Type B pancreatic cell (in vitro differentiated cells): ENCODE measurements at regions not wholly inside any gene's neighbourhood (a gene's known extent, or its start where the extent isn't known, plus 50 kb on each side); places are given as distances from the start of the nearest gene placed in this dataset.
A peak's percentile ranks its signal among the peaks of the same experiment; 100 is the strongest.

Experiments used
- DNase-seq: peaks from one replicate; pipeline ENCODE4 v3.0.0; 2021; ENCODE audit warnings: mixed read lengths; ENCODE audit not compliant: unreplicated experiment; ENCODE audit errors: extremely low spot score
- H3K27ac Mint-ChIP-seq: 2 replicates; pipeline ENCODE4 v1.8.0; 2021; ENCODE audit warnings: mild to moderate bottlenecking, mixed read lengths
- H3K27me3 Mint-ChIP-seq: 2 replicates; pipeline ENCODE4 v1.8.0; 2021; ENCODE audit warnings: mixed read lengths
- H3K36me3 Mint-ChIP-seq: 2 replicates; pipeline ENCODE4 v1.8.0; 2021; ENCODE audit warnings: mixed read lengths
- H3K4me1 Mint-ChIP-seq: one replicate; pipeline ENCODE4 v1.8.0; 2021; ENCODE audit warnings: mixed read lengths; ENCODE audit not compliant: unreplicated experiment
- H3K4me3 Mint-ChIP-seq: 2 replicates; pipeline ENCODE4 v1.8.0; 2021; ENCODE audit warnings: mild to moderate bottlenecking, mixed read lengths
- H3K9me3 Mint-ChIP-seq: 2 replicates; pipeline ENCODE4 v1.8.0; 2021; ENCODE audit warnings: mixed read lengths
- CTCF ChIP-seq: fragments of 200-600 bp; sonication (generic); conservative IDR thresholded peaks from 2 replicates; pipeline ENCODE4 v1.5.0; 2021; ENCODE audit warnings: antibody characterized with exemption, mild to moderate bottlenecking

GRCh38 chr4:81844717-81845116, 373.0 kb upstream of the RASGEF1B start:
- Mint-ChIP-seq H3K4me3 (no peak overlapping the region), H3K36me3 (no peaks in the 10 kb centered on the region), H3K4me1 (peaks cover 16% of the 10 kb centered on the region), H3K9me3 (no peaks in the 10 kb centered on the region), H3K27ac (peak overlapping the region; percentile 46), H3K27me3 (peaks cover 17% of the 10 kb centered on the region)
- DNase-seq = peak; percentile 70
- TF ChIP-seq CTCF = peak; percentile 90

GRCh38 chr4:81839347-81840042, 367.8 kb upstream of the RASGEF1B start:
- DNase-seq = no peak
- no peaks in the 10 kb centered on the region for H3K36me3 Mint-ChIP-seq
- no peak for TF ChIP-seq CTCF
- no peak overlapping the region for H3K4me3 Mint-ChIP-seq
- H3K27me3 Mint-ChIP-seq = peaks cover 20% of the 10 kb centered on the region
- H3K4me1 Mint-ChIP-seq = peaks cover 12% of the 10 kb centered on the region
- no peak overlapping the region for H3K27ac Mint-ChIP-seq
- H3K9me3 Mint-ChIP-seq = no peaks in the 10 kb centered on the region

GRCh38 chr4:81838586-81838985, 366.9 kb upstream of the RASGEF1B start:
- no peak for TF ChIP-seq CTCF
- Mint-ChIP-seq H3K9me3 (no peaks in the 10 kb centered on the region), H3K36me3 (no peaks in the 10 kb centered on the region), H3K27me3 (peaks cover 20% of the 10 kb centered on the region), H3K4me3 (no peak overlapping the region), H3K27ac (no peak overlapping the region), H3K4me1 (peaks cover 9% of the 10 kb centered on the region)
- no peak for DNase-seq

GRCh38 chr4:81836716-81837115, 365.0 kb upstream of the RASGEF1B start:
- no peaks in the 10 kb centered on the region for H3K36me3 Mint-ChIP-seq
- DNase-seq = no peak
- TF ChIP-seq CTCF = no peak
- H3K9me3 Mint-ChIP-seq = no peaks in the 10 kb centered on the region
- peaks cover 17% of the 10 kb centered on the region for H3K27me3 Mint-ChIP-seq
- no peak overlapping the region for H3K27ac Mint-ChIP-seq
- H3K4me1 Mint-ChIP-seq = peaks cover 6% of the 10 kb centered on the region
- H3K4me3 Mint-ChIP-seq = no peak overlapping the region

- H3K4me3 Mint-ChIP-seq = no peak overlapping the region
- TF ChIP-seq CTCF = no peak
- no peaks in the 10 kb centered on the region for H3K36me3 Mint-ChIP-seq
- no peaks in the 10 kb centered on the region for H3K4me1 Mint-ChIP-seq
- no peaks in the 10 kb centered on the region for H3K9me3 Mint-ChIP-seq
- no peak for DNase-seq
- peaks cover 8% of the 10 kb centered on the region for H3K27me3 Mint-ChIP-seq
- no peak overlapping the region for H3K27ac Mint-ChIP-seq
These were observed 361.9 kb upstream of the RASGEF1B start for GRCh38 chr4:81833576-81833975.
